Medulla oblongata (tissue), 1 donor: ENCODE measurements at regions not wholly inside any gene's neighbourhood (a gene's known extent, or its start where the extent isn't known, plus 50 kb on each side); places are given as distances from the start of the nearest gene placed in this dataset.
A peak's percentile ranks its signal among the peaks of the same experiment; 100 is the strongest.

ENCODE experiments used
- DNase-seq: peaks from one replicate; pipeline ENCODE4 v3.0.0-alpha.2; 2015; ENCODE audit errors: extremely low spot score

- no peak for DNase-seq
Measured at GRCh38 chr5:68450245-68450852, 234.8 kb downstream of the PIK3R1 start.

DNA sequence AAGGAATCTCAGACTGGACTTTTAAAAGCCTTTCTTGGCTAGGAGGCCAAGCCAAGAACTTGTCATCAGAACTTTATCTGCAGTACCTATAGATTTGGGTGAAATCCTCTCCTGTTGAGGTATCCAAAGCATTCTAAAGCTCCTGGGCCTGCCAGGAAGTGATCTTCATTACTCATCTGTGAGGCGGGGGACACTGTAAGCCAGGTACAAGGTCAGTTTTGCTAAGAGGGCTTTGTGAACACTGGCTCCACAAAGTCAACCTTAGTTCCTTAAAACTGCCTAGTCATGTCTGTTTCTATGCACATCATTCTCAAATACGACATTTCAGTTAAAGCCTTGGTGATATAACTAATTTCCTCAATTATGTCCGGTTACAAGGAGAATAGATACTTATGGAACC lies 236.7 kb downstream of the PIK3R1 start:
- DNase-seq: no peak

GRCh38 chr5:68454172-68454571 lies 238.6 kb downstream of the PIK3R1 start:
- DNase-seq: no peak

GRCh38 chr5:68454766-68455165 lies 239.2 kb downstream of the PIK3R1 start:
- no peak for DNase-seq

GRCh38 chr5:68455216-68455615 lies 239.7 kb downstream of the PIK3R1 start:
- DNase-seq: no peak

DNA sequence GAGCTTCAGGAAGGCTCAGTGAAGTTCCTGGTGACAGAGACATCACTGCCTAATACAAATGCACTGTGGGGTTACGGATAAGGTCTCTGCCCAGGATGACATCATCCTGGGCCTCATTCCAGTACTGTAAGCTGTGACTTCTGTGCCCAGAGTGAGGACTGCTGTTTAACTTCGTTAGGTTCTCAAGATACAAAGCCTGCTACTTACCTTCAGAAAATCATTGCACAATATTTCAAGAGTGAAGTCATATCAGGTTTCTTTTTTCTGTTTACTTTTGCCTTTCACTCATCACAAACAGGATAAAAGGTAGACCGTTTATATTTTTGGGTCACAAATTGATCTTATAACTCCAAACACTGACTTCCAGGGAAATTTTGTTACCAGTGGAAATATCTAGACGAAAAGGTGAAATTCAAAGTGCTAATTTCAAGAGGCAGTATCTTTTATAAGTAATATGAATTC lies 241.2 kb downstream of the PIK3R1 start:
- DNase-seq: peak; percentile 44

DNA sequence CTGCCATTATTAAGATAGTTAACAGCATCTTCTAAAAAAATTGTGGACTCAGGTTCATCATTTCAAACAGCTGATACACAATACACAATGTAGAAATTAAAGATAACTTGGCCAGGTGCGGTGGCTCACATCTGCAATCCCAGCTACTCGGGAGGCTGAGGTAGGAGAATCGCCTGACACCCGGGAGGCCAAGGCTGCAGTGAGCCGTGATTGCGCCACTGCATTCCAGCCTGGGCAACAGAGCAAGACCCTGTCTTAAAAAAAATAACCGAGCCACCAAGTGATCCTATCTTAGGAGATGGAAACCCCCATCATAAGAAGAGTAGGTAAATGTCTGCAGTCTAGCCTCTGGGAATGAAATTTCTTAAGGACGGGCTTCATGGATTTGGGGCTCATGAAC lies 241.7 kb downstream of the PIK3R1 start:
- DNase-seq: no peak

- no peak for DNase-seq
Measured at GRCh38 chr5:68458416-68459021, 243.0 kb downstream of the PIK3R1 start.

DNA sequence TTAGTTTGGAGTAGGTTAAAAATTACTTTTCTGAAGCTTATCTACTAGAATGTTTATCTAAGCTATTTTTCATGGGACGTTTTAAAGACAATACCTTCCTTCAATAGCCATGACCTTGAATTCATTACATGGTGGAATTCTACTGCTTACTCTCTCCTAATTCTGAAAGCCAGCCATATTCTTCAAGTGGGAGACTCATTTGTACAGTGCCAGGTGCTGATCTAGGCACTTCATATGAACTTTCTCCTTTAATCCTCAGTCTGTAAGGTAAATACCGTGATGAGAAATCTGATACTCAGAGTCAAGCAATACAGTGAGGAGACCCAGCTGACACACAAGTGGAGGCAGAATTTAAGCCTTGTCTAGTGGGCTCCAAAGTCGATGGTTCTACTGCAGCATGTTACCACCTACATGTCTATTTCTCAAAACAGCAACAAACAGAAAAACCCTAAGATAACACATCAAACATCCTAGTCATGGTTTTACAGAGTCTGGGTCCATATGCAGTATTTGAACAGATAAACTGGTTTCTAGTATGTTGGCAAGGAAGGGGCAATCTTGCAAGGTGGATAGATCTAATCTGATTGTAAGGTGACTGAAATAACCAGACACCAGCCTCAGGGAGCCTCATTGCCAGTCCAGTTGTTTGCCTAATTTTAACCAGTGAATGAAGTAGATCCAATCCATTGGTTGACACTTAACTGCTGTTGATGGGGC lies 243.7 kb downstream of the PIK3R1 start:
- DNase-seq: no peak

GRCh38 chr5:68459810-68460139 lies 244.2 kb downstream of the PIK3R1 start:
- DNase-seq: no peak

DNA sequence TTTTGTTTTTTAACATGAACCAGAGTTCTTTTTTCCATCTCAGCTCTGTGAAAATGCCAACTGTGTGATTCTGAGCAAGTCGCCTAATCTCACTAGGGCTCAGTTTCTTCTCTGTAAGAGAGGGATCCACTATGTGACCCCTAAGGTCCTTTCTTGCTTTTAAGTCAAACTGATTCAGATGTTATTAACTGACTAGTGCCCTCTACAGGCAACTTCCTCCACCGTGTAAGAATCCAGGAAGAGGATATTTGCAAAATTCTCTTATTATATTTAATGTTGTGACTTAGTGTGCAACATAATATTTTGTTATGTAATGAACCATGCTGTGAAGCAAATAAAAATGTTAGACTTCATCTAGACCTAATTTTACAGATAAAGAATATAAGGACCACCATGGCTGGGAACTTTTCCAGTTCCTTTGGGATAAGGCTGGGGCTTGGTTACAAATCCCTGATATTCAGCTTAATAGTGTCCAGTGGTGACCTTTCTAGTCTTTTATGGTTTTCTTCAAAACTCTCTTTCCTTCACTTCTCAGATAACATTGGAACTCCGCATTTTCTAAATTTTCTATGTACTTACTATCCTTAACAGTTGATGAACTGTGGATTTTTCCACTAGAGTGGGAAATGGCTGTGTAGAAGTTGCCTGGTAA lies 244.7 kb downstream of the PIK3R1 start:
- DNase-seq: peak; percentile 78

GRCh38 chr5:68463606-68464005 lies 248.1 kb downstream of the PIK3R1 start:
- DNase-seq: no peak

DNA sequence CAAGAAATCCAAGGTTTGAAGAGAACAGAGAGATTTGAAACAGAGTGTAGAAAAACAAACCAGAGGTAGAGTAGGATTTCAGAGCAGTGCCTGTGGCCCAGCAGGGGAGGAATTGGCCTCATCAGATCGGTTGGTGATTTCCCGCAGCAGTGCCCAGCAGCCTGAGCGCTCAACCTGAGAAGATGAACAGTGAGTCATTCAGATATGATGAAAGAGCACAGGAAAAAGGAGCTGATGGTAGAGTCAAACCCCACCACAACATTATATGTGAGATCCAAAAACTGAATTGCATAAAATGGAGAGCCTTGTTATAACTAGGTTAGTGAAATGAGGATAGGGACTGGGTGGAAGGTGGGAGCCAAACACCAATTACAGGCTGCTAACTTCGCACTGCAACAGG lies 248.9 kb downstream of the PIK3R1 start:
- no peak for DNase-seq

- DNase-seq: no peak
Measured at GRCh38 chr5:68465133-68465532, 249.6 kb downstream of the PIK3R1 start.

GRCh38 chr5:68465934-68466551 lies 250.5 kb downstream of the PIK3R1 start:
- DNase-seq: no peak

GRCh38 chr5:68467208-68467607 lies 251.7 kb downstream of the PIK3R1 start:
- no peak for DNase-seq

DNA sequence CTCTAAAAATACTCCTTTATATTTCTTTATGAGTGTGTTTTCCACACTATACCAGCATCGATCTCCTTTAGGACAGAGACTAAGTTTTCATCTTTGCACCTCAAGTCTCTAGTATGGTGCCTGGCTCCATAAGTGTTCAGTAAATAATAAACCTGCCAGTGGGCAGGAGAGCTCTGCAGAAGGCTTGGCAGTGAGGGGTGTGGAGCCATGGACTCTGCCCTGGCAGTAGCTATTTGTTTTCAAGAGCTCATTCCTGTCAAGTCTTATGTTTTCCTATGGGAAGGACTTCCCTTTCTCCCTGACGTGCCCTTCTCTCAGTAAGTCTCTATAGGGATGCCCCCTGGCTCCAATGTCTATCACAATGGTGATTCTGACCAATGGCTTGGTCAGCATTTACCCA lies 252.2 kb downstream of the PIK3R1 start:
- DNase-seq: no peak

DNA sequence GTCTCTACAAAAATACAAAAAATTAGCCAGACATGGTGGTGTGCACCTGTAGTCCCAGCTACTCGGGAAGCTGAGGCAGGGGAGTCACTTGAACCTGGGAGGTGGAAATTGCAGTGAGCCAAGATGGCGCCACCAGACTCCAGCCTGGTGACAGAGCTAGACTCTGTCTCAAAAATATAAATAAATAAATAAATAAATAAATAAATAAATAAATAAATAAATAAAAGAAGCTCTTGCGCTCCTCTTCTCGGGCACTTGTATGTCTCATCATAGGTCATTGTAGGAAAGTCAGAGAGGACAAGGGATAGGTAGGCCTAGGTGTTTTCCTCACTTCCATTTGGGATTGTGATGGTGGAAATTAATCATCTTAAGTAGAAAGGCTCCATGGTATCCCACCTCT lies 252.8 kb downstream of the PIK3R1 start:
- no peak for DNase-seq

DNA sequence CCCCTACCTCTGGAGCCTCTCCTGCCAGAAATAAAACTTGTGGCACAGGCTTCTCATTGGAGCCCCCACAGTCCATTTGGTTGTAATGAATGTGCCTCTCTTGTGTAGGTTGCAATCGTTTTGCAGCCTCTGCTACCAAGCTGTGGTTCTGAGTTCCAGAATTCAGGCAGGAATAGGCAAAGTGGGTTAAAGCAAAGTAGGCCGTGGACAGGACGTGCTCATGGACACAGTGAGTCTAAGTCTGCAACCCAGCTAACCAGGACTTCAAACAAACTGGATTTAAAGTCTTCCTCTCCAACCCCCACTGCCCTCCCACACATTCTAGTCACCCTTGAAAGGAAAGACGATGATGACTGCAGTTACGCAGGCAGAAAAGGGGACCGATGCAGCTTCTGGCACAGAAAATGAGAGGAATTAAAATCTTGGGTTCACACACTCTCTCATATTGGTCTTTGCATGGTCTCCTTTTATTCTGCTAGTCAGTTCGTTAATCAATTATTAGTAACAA lies 260.0 kb downstream of the PIK3R1 start:
- no peak for DNase-seq

GRCh38 chr5:68476854-68477253 lies 261.3 kb downstream of the PIK3R1 start:
- DNase-seq: no peak

DNA sequence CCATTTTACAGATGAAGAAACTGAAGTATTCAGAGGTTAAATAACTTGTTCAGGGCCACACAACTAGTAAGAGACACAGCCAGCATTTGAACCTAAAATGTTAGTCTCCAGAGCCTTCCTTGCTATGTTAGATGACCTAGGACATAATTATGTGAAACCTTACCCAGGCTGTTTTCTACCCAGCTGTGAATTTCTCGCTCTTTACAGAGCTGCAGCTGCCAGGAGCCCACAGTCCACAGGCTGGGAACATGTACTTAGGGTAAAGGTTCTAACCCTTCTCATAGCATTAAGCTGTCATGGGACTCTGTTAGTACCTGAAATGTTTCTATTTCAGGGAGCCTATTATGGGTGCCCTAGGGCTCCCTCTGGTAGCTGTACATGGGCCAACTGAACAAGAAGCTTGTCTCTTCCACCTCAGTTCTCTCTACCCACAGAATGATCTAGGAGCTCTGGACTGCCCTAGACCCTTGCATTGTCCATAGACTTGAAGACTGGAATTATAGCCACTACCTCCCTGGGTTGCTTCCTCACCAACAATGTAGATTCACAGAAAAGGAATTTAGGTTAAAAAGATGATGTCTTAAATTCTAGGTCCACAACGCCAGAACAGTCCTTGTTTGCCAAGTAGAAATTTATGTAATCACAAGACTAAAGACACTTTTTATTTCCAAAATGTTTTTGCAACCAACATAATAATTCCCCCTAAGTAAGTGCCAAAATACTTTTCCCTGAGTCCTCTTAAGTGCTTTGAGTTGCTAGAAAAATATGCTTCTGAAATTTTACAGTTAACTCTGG lies 262.9 kb downstream of the PIK3R1 start:
- no peak for DNase-seq
